H1 (cell line): ENCODE measurements at regions not wholly inside any gene's neighbourhood (a gene's known extent, or its start where the extent isn't known, plus 50 kb on each side); places are given as distances from the start of the nearest gene placed in this dataset.

ENCODE experiments used
- EZH2 ChIP-seq: fragments of 200-600 bp; sonication (generic); IDR thresholded peaks from 2 replicates; pipeline ENCODE4 v1.7.1; 2012; ENCODE audit warnings: low read depth, mild to moderate bottlenecking, moderate library complexity, low read length, inconsistent platforms; ENCODE audit not compliant: severe bottlenecking
- POLR2A ChIP-seq, 2 experiments: IDR thresholded peaks; 1 replicate in 1 of 2; 2 replicates in 1 of 2; pipeline ENCODE4 v1.6.1; 2011; ENCODE audit warnings: low read depth in 2 of 2, low read length in 2 of 2, mild to moderate bottlenecking in 2 of 2; ENCODE audit errors: control extremely low read depth in 1 of 2
- POLR2AphosphoS5 ChIP-seq: IDR thresholded peaks from 2 replicates; pipeline ENCODE4 v1.6.1; 2011; ENCODE audit warnings: low read depth, low read length
- SRF ChIP-seq: IDR thresholded peaks from 2 replicates; pipeline ENCODE4 v1.6.1; 2011; ENCODE audit warnings: mild to moderate bottlenecking, low read depth, low read length, moderate library complexity
- TAF1 ChIP-seq: IDR thresholded peaks from 2 replicates; pipeline ENCODE4 v1.6.1; 2011; ENCODE audit warnings: mild to moderate bottlenecking, low read depth, low read length
- TF ChIP-seq, protein P1 (sequence below), 3 experiments: IDR thresholded peaks; 1 replicate in 2 of 3; 2 replicates in 1 of 3; pipeline versions ENCODE4 v1.5.1 to v1.6.1; 2011; ENCODE audit warnings: low read length in 3 of 3, mild to moderate bottlenecking in 3 of 3, inconsistent platforms in 2 of 3, low read depth in 1 of 3, moderate library complexity in 1 of 3; ENCODE audit not compliant: insufficient read depth in 1 of 3; ENCODE audit errors: control extremely low read depth in 1 of 3

DNA sequence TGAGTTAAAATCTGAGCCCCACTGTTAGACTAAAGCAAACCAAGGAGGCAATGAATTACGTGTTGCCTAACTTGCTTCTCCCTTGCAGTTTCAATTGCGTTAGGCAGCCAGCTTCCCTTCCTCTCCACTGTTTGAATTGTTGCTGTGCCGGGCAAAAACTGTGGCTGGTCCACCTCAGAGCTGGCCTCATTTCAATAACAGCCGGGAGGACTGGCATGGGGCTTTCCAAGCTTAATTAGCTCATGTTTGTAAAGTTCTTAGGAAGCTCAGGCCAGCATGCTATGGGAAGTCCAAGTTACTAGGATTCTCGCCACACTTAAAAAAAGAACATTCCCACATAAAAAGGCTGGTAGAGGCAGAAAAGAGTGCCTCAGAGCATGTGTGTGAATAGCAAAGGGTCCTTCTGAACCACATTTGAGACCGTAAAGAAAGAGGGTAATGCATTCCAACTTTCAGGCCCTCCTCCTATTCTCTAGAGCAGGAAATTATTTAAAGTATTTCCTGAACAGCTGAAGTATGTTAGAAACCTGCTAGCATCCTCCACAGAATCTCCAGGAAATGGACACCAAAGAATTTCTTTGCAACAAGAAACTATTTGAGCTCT is 79.0 kb upstream of the SMURF2 start:
- no peak for TF ChIP-seq EZH2
- no peak for TF ChIP-seq SRF
- TF ChIP-seq, protein P1, sequence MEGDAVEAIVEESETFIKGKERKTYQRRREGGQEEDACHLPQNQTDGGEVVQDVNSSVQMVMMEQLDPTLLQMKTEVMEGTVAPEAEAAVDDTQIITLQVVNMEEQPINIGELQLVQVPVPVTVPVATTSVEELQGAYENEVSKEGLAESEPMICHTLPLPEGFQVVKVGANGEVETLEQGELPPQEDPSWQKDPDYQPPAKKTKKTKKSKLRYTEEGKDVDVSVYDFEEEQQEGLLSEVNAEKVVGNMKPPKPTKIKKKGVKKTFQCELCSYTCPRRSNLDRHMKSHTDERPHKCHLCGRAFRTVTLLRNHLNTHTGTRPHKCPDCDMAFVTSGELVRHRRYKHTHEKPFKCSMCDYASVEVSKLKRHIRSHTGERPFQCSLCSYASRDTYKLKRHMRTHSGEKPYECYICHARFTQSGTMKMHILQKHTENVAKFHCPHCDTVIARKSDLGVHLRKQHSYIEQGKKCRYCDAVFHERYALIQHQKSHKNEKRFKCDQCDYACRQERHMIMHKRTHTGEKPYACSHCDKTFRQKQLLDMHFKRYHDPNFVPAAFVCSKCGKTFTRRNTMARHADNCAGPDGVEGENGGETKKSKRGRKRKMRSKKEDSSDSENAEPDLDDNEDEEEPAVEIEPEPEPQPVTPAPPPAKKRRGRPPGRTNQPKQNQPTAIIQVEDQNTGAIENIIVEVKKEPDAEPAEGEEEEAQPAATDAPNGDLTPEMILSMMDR (IDR thresholded peaks at IDR 0.05; ENCODE audit: control extremely low read depth in 1 of 3, insufficient read depth in 1 of 3, low read depth in 1 of 3, low read length in 3 of 3) = no peak
- no peak for TF ChIP-seq POLR2AphosphoS5
- no peak for TF ChIP-seq POLR2A (IDR thresholded peaks at IDR 0.05; ENCODE audit: control extremely low read depth in 1 of 2, low read depth in 2 of 2, low read length in 2 of 2)
- no peak for TF ChIP-seq TAF1
